ENCODE measurements at regions not wholly inside any gene's neighbourhood (a gene's known extent, or its start where the extent isn't known, plus 50 kb on each side); places are given as distances from the start of the nearest gene placed in this dataset.

GRCh38 chr6:86722131-86722530, 215.2 kb upstream of the HTR1E start:
- BruUV-seq (replicated peaks), result no TSS peak
- Histone ChIP-seq H3K27ac (ENCODE audit: low read length) (no peak overlapping the region), H3K9ac (ENCODE audit: low read length) (no peak overlapping the region), H3K4me2 (ENCODE audit: low read length) (no peak overlapping the region), H3K79me2 (ENCODE audit: low read length) (no peaks in the 10 kb centered on the region), H3K4me3 (ENCODE audit: low read length) (no peak overlapping the region), H3K27me3 (ENCODE audit: low read length) (no peaks in the 10 kb centered on the region), H3K9me3 (ENCODE audit: low read length) (no peaks in the 10 kb centered on the region), H3K4me1 (ENCODE audit: insufficient read depth, low read length) (no peaks in the 10 kb centered on the region; the same call in 1 of the 2 replicates), H2AFZ (ENCODE audit: low read length) (no peak overlapping the region), H4K20me1 (ENCODE audit: low read length) (no peaks in the 10 kb centered on the region), H3K36me3 (ENCODE audit: low read depth, low read length) (no peaks in the 10 kb centered on the region), H3F3A (ENCODE audit: low read length, unreplicated experiment) (no peaks in the 10 kb centered on the region), H3K9me2 (replicated peaks; ENCODE audit: low read length) (no peaks in the 10 kb centered on the region)
- intact Hi-C loops (cut with micrococcal nuclease), result no loop called here
- TF ChIP-seq CTCF (conservative IDR thresholded peaks at IDR 0.05; ENCODE audit: low read depth, low read length) (no peak), EZH2 (IDR thresholded peaks at IDR 0.05; ENCODE audit: low read length, unreplicated experiment) (no peak), EZH2phosphoT487 (IDR thresholded peaks at IDR 0.05; ENCODE audit: borderline replicate concordance, low read length) (no peak)
- DNase-seq (no peak), ATAC-seq (no peak)
- ChIA-PET CTCF (no interaction called here), POLR2A (ENCODE audit: unreplicated experiment) (no interaction called here)

GRCh38 chr6:86715676-86716075, 221.7 kb upstream of the HTR1E start:
- Histone ChIP-seq H3K27me3 (ENCODE audit: low read length) (no peaks in the 10 kb centered on the region), H3K9me3 (ENCODE audit: low read length) (no peaks in the 10 kb centered on the region), H3K36me3 (ENCODE audit: low read depth, low read length) (no peaks in the 10 kb centered on the region), H3K27ac (ENCODE audit: low read length) (no peak overlapping the region), H3K4me3 (ENCODE audit: low read length) (no peak overlapping the region), H3K9me2 (replicated peaks; ENCODE audit: low read length) (no peaks in the 10 kb centered on the region), H3K9ac (ENCODE audit: low read length) (no peak overlapping the region), H3K79me2 (ENCODE audit: low read length) (no peaks in the 10 kb centered on the region), H3K4me2 (ENCODE audit: low read length) (no peak overlapping the region), H4K20me1 (ENCODE audit: low read length) (no peaks in the 10 kb centered on the region), H3K4me1 (ENCODE audit: insufficient read depth, low read length) (no peaks in the 10 kb centered on the region), H2AFZ (ENCODE audit: low read length) (no peak overlapping the region), H3F3A (ENCODE audit: low read length, unreplicated experiment) (no peaks in the 10 kb centered on the region)
- CTCF ChIA-PET, result no interaction called here
- ATAC-seq (no peak), DNase-seq (peak; percentile 42)
- intact Hi-C loops (cut with micrococcal nuclease), result no loop called here
- POLR2A ChIA-PET (ENCODE audit: unreplicated experiment), result no interaction called here
- BruUV-seq (replicated peaks), result no TSS peak
- TF ChIP-seq CTCF (conservative IDR thresholded peaks at IDR 0.05; ENCODE audit: low read depth, low read length) (no peak), EZH2 (IDR thresholded peaks at IDR 0.05; ENCODE audit: low read length, unreplicated experiment) (no peak), EZH2phosphoT487 (IDR thresholded peaks at IDR 0.05; ENCODE audit: borderline replicate concordance, low read length) (no peak)

- Histone ChIP-seq H3K79me2 (ENCODE audit: low read length) (no peaks in the 10 kb centered on the region), H3K36me3 (ENCODE audit: low read depth, low read length) (no peaks in the 10 kb centered on the region), H3K9me3 (ENCODE audit: low read length) (no peaks in the 10 kb centered on the region), H3K27me3 (ENCODE audit: low read length) (no peaks in the 10 kb centered on the region), H3K9me2 (replicated peaks; ENCODE audit: low read length) (no peaks in the 10 kb centered on the region), H3K27ac (ENCODE audit: low read length) (no peak overlapping the region), H3K4me2 (ENCODE audit: low read length) (no peak overlapping the region), H3K4me3 (ENCODE audit: low read length) (no peak overlapping the region), H2AFZ (ENCODE audit: low read length) (no peak overlapping the region), H3K9ac (ENCODE audit: low read length) (no peak overlapping the region), H3F3A (ENCODE audit: low read length, unreplicated experiment) (no peaks in the 10 kb centered on the region), H4K20me1 (ENCODE audit: low read length) (no peaks in the 10 kb centered on the region), H3K4me1 (ENCODE audit: insufficient read depth, low read length) (no peaks in the 10 kb centered on the region)
- TF ChIP-seq EZH2 (IDR thresholded peaks at IDR 0.05; ENCODE audit: low read length, unreplicated experiment) (no peak), CTCF (conservative IDR thresholded peaks at IDR 0.05; ENCODE audit: low read depth, low read length) (no peak), EZH2phosphoT487 (IDR thresholded peaks at IDR 0.05; ENCODE audit: borderline replicate concordance, low read length) (no peak)
- ChIA-PET CTCF (no interaction called here), POLR2A (ENCODE audit: unreplicated experiment) (no interaction called here)
- no peak for ATAC-seq
- intact Hi-C loops (cut with micrococcal nuclease), result no loop called here
- no TSS peak for BruUV-seq (replicated peaks)
- no peak for DNase-seq
Measured at GRCh38 chr6:86712039-86712438, 225.3 kb upstream of the HTR1E start.

Measured in PC-3 (cell line).